Activated naive CD4-positive, alpha-beta T cell treated with anti-CD3 and anti-CD28 coated beads, Interleukin-2, amount 10 ng/mL, durations not matched to agents 7 days and 5 days (primary cell): ENCODE measurements at regions not wholly inside any gene's neighbourhood (a gene's known extent, or its start where the extent isn't known, plus 50 kb on each side); places are given as distances from the start of the nearest gene placed in this dataset.

Experiments used
- CTCF ChIA-PET: fragments of 350-600 bp; sonication (Branson Sonifier 250); formaldehyde crosslinking; loops from one replicate; lab custom pipeline; 2021; ENCODE audit warnings: antibody characterized with exemption; lab: Charles Lee
- DNase-seq: peaks from one replicate; pipeline ENCODE4 v3.0.0-alpha.2; 2020
- H3K27ac Mint-ChIP-seq: one replicate; pipeline ENCODE4 v1.8.0; 2021; ENCODE audit warnings: mild to moderate bottlenecking, moderate library complexity, mixed read lengths
- H3K27me3 Mint-ChIP-seq: one replicate; pipeline ENCODE4 v1.8.0; 2021; ENCODE audit warnings: mild to moderate bottlenecking, mixed read lengths
- H3K36me3 Mint-ChIP-seq: one replicate; pipeline ENCODE4 v1.8.0; 2021; ENCODE audit warnings: mixed read lengths
- H3K4me1 Mint-ChIP-seq: one replicate; pipeline ENCODE4 v1.8.0; 2021; ENCODE audit warnings: mixed read lengths
- H3K4me3 Mint-ChIP-seq: one replicate; pipeline ENCODE4 v1.8.0; 2021; ENCODE audit warnings: mild to moderate bottlenecking, moderate library complexity, mixed read lengths
- H3K9me3 Mint-ChIP-seq: one replicate; pipeline ENCODE4 v1.8.0; 2021; ENCODE audit warnings: mixed read lengths

- Mint-ChIP-seq H3K27me3 (no peaks in the 10 kb centered on the region), H3K36me3 (peaks cover 56% of the 10 kb centered on the region), H3K4me3 (no peak overlapping the region), H3K9me3 (peaks cover 19% of the 10 kb centered on the region), H3K4me1 (peaks cover 20% of the 10 kb centered on the region), H3K27ac (no peak overlapping the region)
- DNase-seq, result no peak
- CTCF ChIA-PET, result interaction anchor here (1.4 kb wide), 1 partner anchor 11 kb away, joined by 6 read pairs; no protein-coding TSS in a partner anchor
Observed at GRCh38 chr6:149174962-149175361, 142.6 kb upstream of the TAB2 start.

GRCh38 chr6:149176971-149177667, 140.4 kb upstream of the TAB2 start:
- Mint-ChIP-seq H3K4me1 (peaks cover 16% of the 10 kb centered on the region), H3K36me3 (peaks cover 51% of the 10 kb centered on the region), H3K27me3 (no peaks in the 10 kb centered on the region), H3K9me3 (peaks cover 28% of the 10 kb centered on the region), H3K27ac (no peak overlapping the region), H3K4me3 (no peak overlapping the region)
- no peak for DNase-seq
- CTCF ChIA-PET, result interaction anchor here (1.8 kb wide), 1 partner anchor 13 kb away, joined by 5 read pairs; no protein-coding TSS in a partner anchor

DNA sequence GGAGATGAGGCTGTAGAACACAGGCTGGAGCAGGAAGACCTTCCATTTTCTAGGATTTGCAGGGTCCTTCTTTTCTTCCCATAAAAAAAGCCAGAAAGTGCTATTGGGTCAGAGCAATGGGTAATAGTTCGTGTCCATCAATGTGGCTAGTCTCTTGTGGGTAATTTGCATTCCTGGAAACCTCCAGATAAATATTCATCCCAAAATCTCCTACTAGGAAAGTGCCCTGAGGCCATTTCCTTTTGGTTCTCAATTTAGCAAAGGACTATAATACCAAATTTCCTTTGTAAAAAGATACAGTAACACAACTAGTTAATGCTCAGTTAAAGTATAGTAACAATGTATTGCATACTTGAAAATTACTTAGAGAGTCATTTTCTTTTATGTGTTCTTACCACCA, 138.1 kb upstream of the TAB2 start:
- DNase-seq, result no peak
- H3K27ac Mint-ChIP-seq, result no peak overlapping the region
- H3K27me3 Mint-ChIP-seq, result no peaks in the 10 kb centered on the region
- H3K9me3 Mint-ChIP-seq, result peaks cover 34% of the 10 kb centered on the region
- no peak overlapping the region for H3K4me3 Mint-ChIP-seq
- H3K4me1 Mint-ChIP-seq, result peaks cover 8% of the 10 kb centered on the region
- CTCF ChIA-PET, result interaction anchor here (1.2 kb wide), 1 partner anchor 11 kb away, joined by 3 read pairs; no protein-coding TSS in a partner anchor
- peaks cover 47% of the 10 kb centered on the region for H3K36me3 Mint-ChIP-seq

DNA sequence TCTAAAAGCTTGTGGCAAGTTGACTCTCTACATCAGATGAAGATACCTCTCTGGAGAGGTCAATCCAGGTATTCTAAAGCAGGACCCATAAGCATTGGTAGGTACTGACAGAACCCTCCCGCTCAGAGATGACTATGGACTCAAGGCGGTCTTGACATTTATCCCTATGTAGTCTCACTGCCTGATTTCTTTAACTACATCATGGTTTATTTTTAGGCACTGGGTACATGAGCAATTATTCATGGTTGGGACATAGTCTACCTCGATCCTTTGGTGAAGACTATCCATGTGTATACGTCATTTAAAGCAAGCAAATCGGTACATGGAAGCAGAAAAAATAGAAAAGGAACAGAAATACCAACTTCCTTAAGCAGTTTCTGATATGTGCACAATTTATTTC, 136.2 kb upstream of the TAB2 start:
- CTCF ChIA-PET, result interaction anchor here (0.8 to 1.1 kb wide), 2 partner anchors 9 to 13 kb away, joined by 3 to 4 read pairs; no protein-coding TSS in a partner anchor
- Mint-ChIP-seq H3K4me1 (peaks cover 8% of the 10 kb centered on the region), H3K36me3 (peaks cover 52% of the 10 kb centered on the region), H3K27me3 (no peaks in the 10 kb centered on the region), H3K27ac (no peak overlapping the region), H3K4me3 (no peak overlapping the region), H3K9me3 (peaks cover 50% of the 10 kb centered on the region)
- DNase-seq, result no peak

DNA sequence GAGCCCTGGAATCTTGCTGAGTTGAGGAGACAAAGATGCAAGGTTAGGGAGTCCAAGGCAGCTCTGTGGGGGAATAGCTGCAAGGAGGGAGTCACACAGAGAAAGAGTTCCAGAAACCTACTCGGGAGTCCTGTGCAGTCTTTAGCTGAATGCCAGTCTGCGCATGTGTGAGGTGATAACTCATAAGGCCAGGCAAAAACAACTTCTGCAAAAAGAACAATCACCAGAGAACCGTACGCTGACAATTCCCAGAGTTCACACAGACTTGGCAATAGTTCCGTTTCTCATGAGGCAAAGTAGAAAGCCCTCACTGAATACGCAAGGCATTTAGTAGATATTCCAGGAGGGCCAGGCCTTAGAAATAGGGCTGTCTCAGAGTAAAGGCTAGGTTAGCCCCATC, 135.2 kb upstream of the TAB2 start:
- no peak for DNase-seq
- Mint-ChIP-seq H3K27me3 (no peaks in the 10 kb centered on the region), H3K36me3 (peaks cover 48% of the 10 kb centered on the region), H3K27ac (no peak overlapping the region), H3K4me3 (no peak overlapping the region), H3K9me3 (peaks cover 53% of the 10 kb centered on the region), H3K4me1 (peaks cover 9% of the 10 kb centered on the region)
- CTCF ChIA-PET, result no interaction called here

DNA sequence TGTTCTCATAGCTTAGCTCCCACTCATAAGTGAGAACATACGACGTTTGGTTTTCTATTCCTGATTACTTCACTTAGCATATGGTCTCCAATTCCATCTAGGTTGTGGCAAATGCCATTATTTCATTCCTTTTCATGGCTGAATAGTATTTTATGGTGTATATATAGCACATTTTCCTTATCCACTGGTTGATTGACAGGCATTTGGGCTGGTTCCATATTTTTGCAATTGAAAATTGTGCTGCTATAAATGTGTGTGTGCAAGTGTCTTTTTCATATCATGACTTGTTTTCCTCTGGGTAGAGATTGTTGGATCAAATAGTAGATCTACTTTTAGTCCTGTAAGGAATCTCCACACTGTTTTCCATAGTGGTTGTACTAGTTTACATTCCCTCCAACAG, 133.0 kb upstream of the TAB2 start:
- Mint-ChIP-seq H3K4me3 (no peak overlapping the region), H3K36me3 (peaks cover 53% of the 10 kb centered on the region), H3K27me3 (no peaks in the 10 kb centered on the region), H3K4me1 (peaks cover 20% of the 10 kb centered on the region), H3K9me3 (peaks cover 58% of the 10 kb centered on the region), H3K27ac (no peak overlapping the region)
- CTCF ChIA-PET, result no interaction called here
- DNase-seq, result no peak

DNA sequence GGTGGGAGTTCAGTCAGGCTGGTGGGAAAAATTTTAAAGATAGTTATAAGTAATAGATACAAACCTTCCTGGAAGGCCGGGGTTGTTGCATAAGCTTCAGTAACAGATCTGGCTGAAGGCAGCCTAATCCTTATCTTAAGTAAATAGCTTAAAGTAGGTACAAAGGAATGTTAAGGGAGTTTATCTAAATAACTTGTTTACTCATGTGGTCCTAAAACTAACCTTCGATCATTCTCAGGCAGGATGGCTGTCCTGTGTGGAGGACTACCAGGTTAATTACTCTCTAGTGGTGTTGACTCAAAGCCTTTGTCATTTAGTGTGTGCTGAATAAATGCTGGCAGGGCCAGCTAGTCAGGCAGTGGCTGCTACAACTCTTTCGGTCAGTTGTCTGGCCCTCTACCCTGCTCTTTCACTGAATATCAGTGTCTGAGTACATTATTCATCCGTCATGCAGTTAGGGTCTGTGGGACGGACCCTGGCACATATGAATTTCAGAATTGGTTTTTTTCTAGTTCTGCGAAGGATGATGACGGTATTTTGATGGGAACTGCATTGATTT, 131.6 kb upstream of the TAB2 start:
- DNase-seq, result no peak
- Mint-ChIP-seq H3K27me3 (no peaks in the 10 kb centered on the region), H3K4me1 (peaks cover 30% of the 10 kb centered on the region), H3K9me3 (peaks cover 64% of the 10 kb centered on the region), H3K27ac (no peak overlapping the region), H3K4me3 (no peak overlapping the region), H3K36me3 (peaks cover 59% of the 10 kb centered on the region)
- CTCF ChIA-PET, result interaction anchor here (0.6 kb wide), 1 partner anchor 264 kb away, joined by 3 read pairs; no protein-coding TSS in a partner anchor

GRCh38 chr6:149186873-149187272, 130.6 kb upstream of the TAB2 start:
- Mint-ChIP-seq H3K4me1 (peaks cover 30% of the 10 kb centered on the region), H3K36me3 (peaks cover 58% of the 10 kb centered on the region), H3K27me3 (no peaks in the 10 kb centered on the region), H3K9me3 (peaks cover 61% of the 10 kb centered on the region), H3K4me3 (no peak overlapping the region), H3K27ac (no peak overlapping the region)
- CTCF ChIA-PET, result no interaction called here
- no peak for DNase-seq

- CTCF ChIA-PET, result interaction anchor here (0.8 to 2.3 kb wide), 11 partner anchors 8 to 238 kb away, joined by 3 to 8 read pairs (median 4); no protein-coding TSS in a partner anchor
- peaks cover 56% of the 10 kb centered on the region for H3K36me3 Mint-ChIP-seq
- peaks cover 31% of the 10 kb centered on the region for H3K4me1 Mint-ChIP-seq
- peak; percentile 50 for DNase-seq
- no peak overlapping the region for H3K4me3 Mint-ChIP-seq
- peaks cover 52% of the 10 kb centered on the region for H3K9me3 Mint-ChIP-seq
- no peaks in the 10 kb centered on the region for H3K27me3 Mint-ChIP-seq
- H3K27ac Mint-ChIP-seq, result no peak overlapping the region
Observed at GRCh38 chr6:149190224-149190831, 127.2 kb upstream of the TAB2 start.

DNA sequence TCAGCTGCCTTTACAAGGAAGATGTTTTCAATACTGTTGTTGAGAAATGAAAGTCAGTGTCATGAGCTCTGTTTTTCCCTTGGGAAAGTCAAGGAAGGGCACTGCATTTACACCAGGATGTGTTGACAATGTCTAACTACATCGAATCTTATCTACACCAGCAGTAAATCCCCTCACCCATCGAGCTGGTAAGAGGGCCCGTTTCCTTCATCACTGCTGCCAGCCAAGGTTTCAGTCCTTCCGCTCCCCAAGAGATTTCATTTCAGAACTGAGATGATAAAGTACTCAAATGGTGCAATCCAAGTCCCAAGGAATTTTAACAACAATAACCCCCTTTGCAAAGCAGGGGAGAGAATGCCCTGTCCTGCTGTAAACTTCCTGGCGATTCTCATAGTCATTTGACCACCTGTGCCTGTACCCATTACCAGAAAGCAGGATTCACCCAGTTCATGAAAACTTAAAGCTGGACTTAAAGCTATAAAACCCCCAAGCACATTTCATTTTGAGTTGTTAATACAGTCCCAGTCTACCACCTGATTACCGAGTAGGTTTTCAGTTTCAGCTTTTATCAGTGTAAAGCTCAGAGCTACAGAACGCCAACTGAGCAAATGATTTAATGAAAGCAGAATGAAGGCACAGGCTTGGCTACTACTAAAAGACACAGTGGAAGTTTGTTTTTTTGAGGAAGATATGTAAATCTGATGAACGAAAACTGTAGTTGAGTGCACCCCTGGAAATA, 122.5 kb upstream of the TAB2 start:
- Mint-ChIP-seq H3K4me1 (peaks cover 16% of the 10 kb centered on the region), H3K9me3 (peaks cover 46% of the 10 kb centered on the region), H3K27me3 (no peaks in the 10 kb centered on the region), H3K4me3 (no peak overlapping the region), H3K27ac (peak overlapping the region; percentile 42), H3K36me3 (peaks cover 59% of the 10 kb centered on the region)
- CTCF ChIA-PET, result interaction anchor here (1.1 to 1.2 kb wide), 2 partner anchors 14 to 113 kb away, joined by 3 read pairs; no protein-coding TSS in a partner anchor
- DNase-seq, result no peak

DNA sequence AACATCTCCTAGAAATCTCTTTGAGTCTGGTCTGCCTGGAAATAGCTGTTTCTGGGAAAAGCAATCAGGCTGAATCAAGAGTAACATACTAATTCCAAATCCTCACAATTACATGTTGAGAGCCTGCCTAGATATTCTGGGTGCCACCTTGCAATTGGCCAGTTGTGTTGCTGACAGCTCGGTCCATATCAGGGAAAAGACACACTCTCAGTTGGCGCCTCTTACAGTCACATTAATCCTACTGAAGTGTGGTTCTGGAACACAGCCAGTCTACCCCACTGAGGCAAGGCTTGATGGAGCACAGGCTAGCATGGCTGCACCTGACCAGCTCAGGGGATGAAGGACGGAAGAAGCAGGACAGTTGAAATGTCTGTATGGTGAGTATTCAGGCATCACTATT, 121.4 kb upstream of the TAB2 start:
- Mint-ChIP-seq H3K4me1 (peaks cover 11% of the 10 kb centered on the region), H3K36me3 (peaks cover 63% of the 10 kb centered on the region), H3K9me3 (peaks cover 50% of the 10 kb centered on the region), H3K4me3 (no peak overlapping the region), H3K27ac (no peak overlapping the region), H3K27me3 (no peaks in the 10 kb centered on the region)
- no peak for DNase-seq
- CTCF ChIA-PET, result interaction anchor here (0.8 to 1.4 kb wide), 3 partner anchors 13 to 114 kb away, joined by 3 read pairs; no protein-coding TSS in a partner anchor

GRCh38 chr6:149197482-149197881, 120.0 kb upstream of the TAB2 start:
- peaks cover 56% of the 10 kb centered on the region for H3K9me3 Mint-ChIP-seq
- peaks cover 12% of the 10 kb centered on the region for H3K4me1 Mint-ChIP-seq
- no peak for DNase-seq
- no peak overlapping the region for H3K27ac Mint-ChIP-seq
- H3K4me3 Mint-ChIP-seq, result no peak overlapping the region
- CTCF ChIA-PET, result interaction anchor here (0.6 kb wide), 1 partner anchor 35 kb away, joined by 3 read pairs; no protein-coding TSS in a partner anchor
- H3K27me3 Mint-ChIP-seq, result no peaks in the 10 kb centered on the region
- peaks cover 65% of the 10 kb centered on the region for H3K36me3 Mint-ChIP-seq

DNA sequence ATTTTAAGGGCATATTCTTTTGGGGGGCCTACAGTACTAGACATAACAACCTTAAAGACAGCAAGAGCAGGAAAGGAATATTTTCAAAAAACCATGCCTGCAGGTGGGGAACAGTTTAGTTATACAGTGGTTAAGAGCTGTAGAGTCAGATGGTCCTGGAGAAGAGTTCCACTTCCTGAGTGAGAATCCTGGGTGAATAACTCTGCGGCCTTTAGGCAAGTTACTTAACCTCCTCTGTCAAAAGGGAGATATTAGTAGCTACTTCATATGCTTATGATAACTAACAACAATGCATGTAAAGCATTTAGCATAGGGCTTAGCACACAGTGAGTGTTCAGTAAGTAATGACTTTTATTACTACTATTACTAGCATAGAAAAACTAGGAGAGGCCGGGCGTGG, 119.2 kb upstream of the TAB2 start:
- no peak overlapping the region for H3K4me3 Mint-ChIP-seq
- CTCF ChIA-PET, result interaction anchor here (1.4 kb wide), 1 partner anchor 8 kb away, joined by 4 read pairs; no protein-coding TSS in a partner anchor
- H3K27me3 Mint-ChIP-seq, result no peaks in the 10 kb centered on the region
- peaks cover 70% of the 10 kb centered on the region for H3K36me3 Mint-ChIP-seq
- DNase-seq, result no peak
- H3K4me1 Mint-ChIP-seq, result peaks cover 20% of the 10 kb centered on the region
- H3K9me3 Mint-ChIP-seq, result peaks cover 56% of the 10 kb centered on the region
- H3K27ac Mint-ChIP-seq, result no peak overlapping the region
